WTC11 (cell line): ENCODE measurements at regions not wholly inside any gene's neighbourhood (a gene's known extent, or its start where the extent isn't known, plus 50 kb on each side); places are given as distances from the start of the nearest gene placed in this dataset.
A peak's percentile ranks its signal among the peaks of the same experiment; 100 is the strongest.

ENCODE experiments used
- ATAC-seq: fragments of 200-7000 bp; cut with Tn5 transposase; 2 replicates; pipeline ENCODE4 v1.10.0; 2021; ENCODE audit warnings: mild to moderate bottlenecking, moderate library complexity
- CTCF ChIA-PET: fragments of 300-600 bp; sonication (Branson Sonifier 250); formaldehyde crosslinking; loops from one replicate; lab custom pipeline; 2021; ENCODE audit warnings: antibody characterized with exemption; lab: Charles Lee
- POLR2A ChIA-PET: fragments of 350-600 bp; sonication (Branson Sonifier 250); formaldehyde crosslinking; loops from one replicate; lab custom pipeline; 2021; ENCODE audit warnings: antibody characterized with exemption; lab: Charles Lee
- DNase-seq: peaks from one replicate; pipeline ENCODE4 v3.0.0; 2021; ENCODE audit warnings: low spot score
- H3K27ac Mint-ChIP-seq: 2 replicates; pipeline ENCODE4 v1.8.0; 2021; ENCODE audit warnings: mixed read lengths
- H3K27me3 Mint-ChIP-seq: 2 replicates; pipeline ENCODE4 v1.8.0; 2021; ENCODE audit warnings: low read depth, mild to moderate bottlenecking, moderate library complexity, mixed read lengths
- H3K36me3 Mint-ChIP-seq: 2 replicates; pipeline ENCODE4 v1.8.0; 2021; ENCODE audit warnings: mixed read lengths
- H3K4me1 Mint-ChIP-seq: 2 replicates; pipeline ENCODE4 v1.8.0; 2022; ENCODE audit warnings: mixed read lengths
- H3K4me3 Mint-ChIP-seq: 2 replicates; pipeline ENCODE4 v1.8.0; 2021; ENCODE audit warnings: mild to moderate bottlenecking, moderate library complexity, mixed read lengths
- H3K9me3 Mint-ChIP-seq: 2 replicates; pipeline ENCODE4 v1.8.0; 2021; ENCODE audit warnings: mixed read lengths
- AFF4 ChIP-seq: sonication (generic); formaldehyde crosslinking; IDR thresholded peaks from 2 replicates; pipeline ENCODE4 v1.8.1; 2023; ENCODE audit warnings: mild to moderate bottlenecking, missing genetic modification reagents, borderline replicate concordance
- ATF2 ChIP-seq: sonication (generic); formaldehyde crosslinking; IDR thresholded peaks from 2 replicates; pipeline ENCODE4 v1.8.1; 2022; ENCODE audit warnings: low read depth, missing genetic modification reagents, borderline replicate concordance
- CBFB ChIP-seq: sonication (generic); formaldehyde crosslinking; IDR thresholded peaks from 2 replicates; pipeline ENCODE4 v1.8.1; 2022; ENCODE audit warnings: mild to moderate bottlenecking, low read depth, missing genetic modification reagents
- HMGXB4 ChIP-seq: sonication (generic); formaldehyde crosslinking; IDR thresholded peaks from 2 replicates; pipeline ENCODE4 v1.8.1; 2023; ENCODE audit warnings: mild to moderate bottlenecking, moderate library complexity, missing genetic modification reagents
- IRF1 ChIP-seq: sonication (generic); formaldehyde crosslinking; IDR thresholded peaks from 2 replicates; pipeline ENCODE4 v1.8.0; 2023; ENCODE audit warnings: missing genetic modification reagents
- JAZF1 ChIP-seq: fragments of 250-450 bp; sonication (Bioruptor Pico); IDR thresholded peaks from 2 replicates; pipeline ENCODE4 v1.9.0; 2021; ENCODE audit warnings: moderate library complexity, mild to moderate bottlenecking, inconsistent platforms
- KAT7 ChIP-seq: sonication (generic); formaldehyde crosslinking; IDR thresholded peaks from 2 replicates; pipeline ENCODE4 v1.8.1; 2023; ENCODE audit warnings: missing genetic modification reagents, mild to moderate bottlenecking, borderline replicate concordance
- MYBL2 ChIP-seq: sonication (generic); formaldehyde crosslinking; IDR thresholded peaks from 2 replicates; pipeline ENCODE4 v1.8.1; 2023; ENCODE audit warnings: mild to moderate bottlenecking, moderate library complexity, missing genetic modification reagents
- OVOL2 ChIP-seq: fragments of 250-450 bp; sonication (Bioruptor Pico); IDR thresholded peaks from 2 replicates; pipeline ENCODE4 v1.9.0; 2021; ENCODE audit warnings: mild to moderate bottlenecking, borderline replicate concordance
- SP1 ChIP-seq: sonication (generic); formaldehyde crosslinking; conservative IDR thresholded peaks from 2 replicates; pipeline ENCODE4 v1.8.1; 2022; ENCODE audit warnings: missing genetic modification reagents
- TEAD4 ChIP-seq: sonication (generic); formaldehyde crosslinking; IDR thresholded peaks from 2 replicates; pipeline ENCODE4 v1.8.0; 2022; ENCODE audit warnings: mild to moderate bottlenecking, missing genetic modification reagents
- USF2 ChIP-seq: sonication (generic); formaldehyde crosslinking; IDR thresholded peaks from 2 replicates; pipeline ENCODE4 v1.8.1; 2023; ENCODE audit warnings: mild to moderate bottlenecking, missing genetic modification reagents, moderate library complexity
- ZBTB21 ChIP-seq: sonication (generic); formaldehyde crosslinking; IDR thresholded peaks from 2 replicates; pipeline ENCODE4 v1.8.1; 2023; ENCODE audit warnings: mild to moderate bottlenecking, missing genetic modification reagents, borderline replicate concordance
- ZMAT4 ChIP-seq: fragments of 250-450 bp; sonication (Bioruptor Pico); IDR thresholded peaks from 2 replicates; pipeline ENCODE4 v1.9.0; 2021; ENCODE audit warnings: mild to moderate bottlenecking
- ZNF263 ChIP-seq: sonication (generic); formaldehyde crosslinking; IDR thresholded peaks from 2 replicates; pipeline ENCODE4 v1.8.1; 2022; ENCODE audit warnings: low read depth, mild to moderate bottlenecking, moderate library complexity, missing genetic modification reagents
- ZNF416 ChIP-seq: fragments of 250-450 bp; sonication (Bioruptor Pico); IDR thresholded peaks from 2 replicates; pipeline ENCODE4 v1.9.0; 2021; ENCODE audit warnings: mild to moderate bottlenecking, inconsistent platforms
- ZNF423 ChIP-seq: fragments of 250-450 bp; sonication (Bioruptor Pico); IDR thresholded peaks from 2 replicates; pipeline ENCODE4 v2.1.2; 2022; ENCODE audit warnings: mild to moderate bottlenecking, moderate library complexity

GRCh38 chr12:29869946-29870345 is 86.2 kb upstream of the TMTC1 start (continued):
- TF ChIP-seq HMGXB4, result no peak
- no peak for TF ChIP-seq IRF1
- TF ChIP-seq SP1 (CRISPR knock-in tag), result no peak

- Mint-ChIP-seq H3K27me3 (peaks cover 41% of the 10 kb centered on the region), H3K4me3 (no peak overlapping the region), H3K27ac (no peak overlapping the region), H3K36me3 (no peaks in the 10 kb centered on the region), H3K4me1 (peaks cover 20% of the 10 kb centered on the region), H3K9me3 (peaks cover 11% of the 10 kb centered on the region)
- no peak for ATAC-seq
- no peak for TF ChIP-seq MYBL2 (CRISPR knock-in tag)
- ChIA-PET POLR2A (no interaction called here), CTCF (no interaction called here)
- no peak for DNase-seq
Measured at GRCh38 chr12:29867823-29868222, 84.1 kb upstream of the TMTC1 start.

GRCh38 chr12:29863665-29864064 is 79.9 kb upstream of the TMTC1 start:
- Mint-ChIP-seq H3K27me3 (peaks cover 72% of the 10 kb centered on the region), H3K27ac (no peak overlapping the region), H3K4me3 (no peak overlapping the region), H3K4me1 (peaks cover 6% of the 10 kb centered on the region), H3K9me3 (0 out of 2 replicates have a peak, but pooled peaks cover 4% of the 10 kb centered on the region), H3K36me3 (no peaks in the 10 kb centered on the region)
- peak; percentile 12 for DNase-seq
- no peak for TF ChIP-seq ZMAT4 (CRISPR knock-in tag)
- peak; percentile 76 for TF ChIP-seq ZNF423
- POLR2A ChIA-PET, result no interaction called here
- CTCF ChIA-PET, result interaction anchor here (1.0 kb wide), 1 partner anchor 26 kb away, joined by 3 read pairs; no protein-coding TSS in a partner anchor
- ATAC-seq, result peak; percentile 52

GRCh38 chr12:29858270-29858786 is 74.6 kb upstream of the TMTC1 start:
- POLR2A ChIA-PET, result no interaction called here
- TF ChIP-seq OVOL2 (CRISPR knock-in tag) (no peak), JAZF1 (no peak), CBFB (CRISPR knock-in tag) (no peak), ZNF416 (CRISPR knock-in tag) (no peak), ATF2 (CRISPR knock-in tag) (no peak), ZBTB21 (CRISPR knock-in tag) (no peak), AFF4 (CRISPR knock-in tag) (no peak), ZNF263 (CRISPR knock-in tag) (no peak), TEAD4 (CRISPR knock-in tag) (no peak), USF2 (no peak), KAT7 (no peak)
- TF ChIP-seq, all 79 proteins: peak for 0
- no peak for ATAC-seq
- H3K9me3 Mint-ChIP-seq, result peaks cover 11% of the 10 kb centered on the region
- CTCF ChIA-PET, result interaction anchor here (1.6 kb wide), 1 partner anchor 32 kb away, joined by 3 read pairs; no protein-coding TSS in a partner anchor
- no peak overlapping the region for H3K4me3 Mint-ChIP-seq
- no peak for DNase-seq
- peaks cover 36% of the 10 kb centered on the region for H3K27me3 Mint-ChIP-seq
- H3K36me3 Mint-ChIP-seq, result peaks cover 6% of the 10 kb centered on the region; the same call in 1 of the 2 replicates
- no peak overlapping the region for H3K27ac Mint-ChIP-seq
- H3K4me1 Mint-ChIP-seq, result peaks cover 4% of the 10 kb centered on the region
